SKM-1 (cell line): ENCODE measurements at regions not wholly inside any gene's neighbourhood (a gene's known extent, or its start where the extent isn't known, plus 50 kb on each side); places are given as distances from the start of the nearest gene placed in this dataset.

Experiments
- DNase-seq: peaks from one replicate; lab custom pipeline; 2025; ENCODE audit not compliant: unreplicated experiment; lab: John Stamatoyannopoulos, UW

DNA sequence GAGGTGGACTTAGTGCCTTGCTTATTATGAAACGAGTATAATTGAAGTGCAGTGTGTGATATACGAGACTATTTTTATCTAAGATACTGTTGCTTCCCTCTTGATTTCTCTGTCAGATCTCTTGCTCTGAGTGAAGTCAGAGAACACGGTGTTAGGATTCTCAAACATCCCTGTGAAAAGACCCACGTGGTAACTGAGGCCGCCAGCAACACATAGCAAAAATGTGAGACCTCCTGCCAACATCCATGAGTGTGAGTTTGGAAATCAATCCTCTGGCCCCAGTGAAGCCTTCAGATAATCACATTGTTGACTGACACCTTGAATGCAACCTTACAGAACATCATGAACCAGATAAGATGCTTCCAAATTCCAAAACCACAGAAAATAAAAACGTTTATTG is 954.4 kb downstream of the FAT4 start:
- no peak for DNase-seq

- no peak for DNase-seq
Measured at GRCh38 chr4:126271292-126271691, 956.5 kb downstream of the FAT4 start.

DNA sequence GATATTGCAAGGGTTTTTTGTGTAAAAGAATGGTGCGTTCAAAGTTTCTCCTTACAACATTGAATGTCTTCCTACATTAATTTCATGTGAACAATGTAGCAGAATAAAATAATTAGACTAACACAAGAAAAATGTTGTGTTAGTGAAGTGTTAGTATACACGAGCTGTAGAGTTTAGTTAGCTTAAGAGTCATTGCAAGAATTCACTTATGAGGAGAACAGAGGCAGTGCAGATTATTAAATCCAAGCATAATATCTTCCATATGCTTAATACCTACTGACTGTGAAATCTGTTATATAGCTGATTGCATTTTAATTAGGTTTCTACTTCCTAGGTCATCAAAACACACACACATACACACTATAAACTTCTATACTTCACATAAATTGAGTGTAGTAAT is 959.0 kb downstream of the FAT4 start:
- DNase-seq = no peak

- no peak for DNase-seq
Measured at GRCh38 chr4:126291886-126292285, 977.1 kb downstream of the FAT4 start.

GRCh38 chr4:126298271-126298670 is 983.5 kb downstream of the FAT4 start:
- no peak for DNase-seq

DNA sequence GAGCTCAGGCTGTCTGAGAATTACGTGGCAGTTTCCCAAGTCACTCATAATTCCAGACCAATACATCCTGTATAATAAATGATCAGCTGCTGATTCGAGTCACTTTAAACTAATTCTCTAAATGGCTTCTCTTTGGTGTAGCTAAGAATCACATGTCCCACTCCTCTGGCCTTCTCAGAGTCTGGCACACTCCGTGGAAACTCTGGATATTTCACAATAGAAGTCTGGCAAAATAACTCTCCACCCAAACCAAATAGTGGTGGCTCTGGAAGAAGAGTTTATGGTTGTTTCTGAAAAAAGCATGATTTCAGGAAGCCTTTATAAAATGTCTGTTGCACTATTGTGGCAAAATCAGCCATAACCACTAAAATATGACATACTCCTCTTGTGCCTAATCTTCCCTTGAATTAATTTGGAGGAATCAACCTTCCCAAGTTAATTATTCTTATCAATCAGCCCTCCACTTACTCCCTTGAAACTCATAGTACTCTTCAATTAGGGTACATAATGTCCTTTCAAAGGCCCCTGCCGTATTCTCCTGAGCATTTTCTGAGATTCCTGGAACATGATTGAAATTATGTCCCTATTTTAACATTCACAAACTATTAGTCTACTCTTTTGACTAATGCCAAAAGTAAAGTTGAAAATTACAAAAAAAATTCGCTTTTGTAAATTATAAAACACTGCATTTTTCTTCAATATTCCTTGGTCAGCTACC is 991.6 kb downstream of the FAT4 start:
- no peak for DNase-seq

- DNase-seq = no peak
Measured at GRCh38 chr4:126318376-126318775, 1003.6 kb downstream of the FAT4 start.

GRCh38 chr4:126328914-126329313 is 1014.2 kb downstream of the FAT4 start:
- no peak for DNase-seq

- no peak for DNase-seq
Measured at GRCh38 chr4:126338548-126338947, 1023.8 kb downstream of the FAT4 start.

- no peak for DNase-seq
Measured at GRCh38 chr4:126341927-126342326, 1027.2 kb downstream of the FAT4 start.

GRCh38 chr4:126344472-126344871 is 1029.7 kb downstream of the FAT4 start:
- DNase-seq = no peak

GRCh38 chr4:126346654-126347053 is 1031.9 kb downstream of the FAT4 start:
- DNase-seq = no peak

- DNase-seq = no peak
Measured at GRCh38 chr4:126354784-126355183, 1040.0 kb downstream of the FAT4 start.

- no peak for DNase-seq
Measured at GRCh38 chr4:126358041-126358440, 1043.3 kb downstream of the FAT4 start.

- DNase-seq = no peak
Measured at GRCh38 chr4:126361287-126361686, 1046.5 kb downstream of the FAT4 start.

- DNase-seq = no peak
Measured at GRCh38 chr4:126364311-126364911, 1049.7 kb downstream of the FAT4 start.

DNA sequence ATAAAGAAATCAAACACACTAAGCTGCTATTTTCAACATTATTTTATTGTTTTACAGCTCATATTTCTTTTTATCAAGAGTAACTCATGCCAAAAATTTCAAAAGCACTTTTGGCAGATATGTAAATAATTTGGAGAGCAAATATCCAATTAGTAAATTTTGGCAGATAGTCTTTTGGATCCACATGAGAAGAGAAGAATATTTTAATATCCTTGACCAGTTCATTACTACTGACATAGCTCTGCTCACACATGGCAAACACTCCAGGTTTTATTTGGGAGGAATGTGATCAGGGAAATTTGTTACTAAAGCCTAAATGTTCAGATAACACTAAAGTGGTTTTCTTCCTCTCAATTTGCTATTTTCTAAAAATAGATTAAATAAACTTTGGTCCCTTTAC is 1054.3 kb downstream of the FAT4 start:
- no peak for DNase-seq

GRCh38 chr4:126372634-126373033 is 1057.9 kb downstream of the FAT4 start:
- DNase-seq = no peak

DNA sequence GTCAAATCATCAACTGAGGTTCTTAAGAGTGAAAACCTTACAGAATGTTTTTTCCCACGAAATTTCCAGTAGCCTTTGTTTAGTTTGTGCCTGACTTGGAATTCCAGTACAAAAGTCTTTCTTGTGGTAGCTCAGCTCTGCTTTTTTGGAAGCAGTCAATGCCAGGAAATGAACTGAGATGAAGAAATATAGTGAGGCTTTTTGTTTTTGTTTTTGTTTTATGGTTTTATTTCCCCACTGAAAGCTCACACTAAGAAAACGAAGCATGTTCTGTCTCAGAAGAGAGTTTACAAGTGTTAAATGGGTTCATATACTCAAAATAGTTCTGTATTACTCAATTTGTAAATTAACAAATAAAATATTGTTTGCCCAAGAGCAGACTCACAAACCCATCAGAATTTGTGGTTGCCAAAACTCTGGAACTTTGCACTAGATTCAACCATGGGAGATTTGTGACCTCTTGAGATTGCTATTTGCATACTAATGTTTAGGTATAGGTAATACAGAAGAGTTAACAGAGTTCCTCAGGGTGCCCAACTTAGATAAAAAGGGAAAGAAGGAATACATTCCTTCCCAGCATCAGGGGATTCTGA is 1060.8 kb downstream of the FAT4 start:
- DNase-seq = no peak

- no peak for DNase-seq
Measured at GRCh38 chr4:126385954-126386353, 1071.2 kb downstream of the FAT4 start.

DNA sequence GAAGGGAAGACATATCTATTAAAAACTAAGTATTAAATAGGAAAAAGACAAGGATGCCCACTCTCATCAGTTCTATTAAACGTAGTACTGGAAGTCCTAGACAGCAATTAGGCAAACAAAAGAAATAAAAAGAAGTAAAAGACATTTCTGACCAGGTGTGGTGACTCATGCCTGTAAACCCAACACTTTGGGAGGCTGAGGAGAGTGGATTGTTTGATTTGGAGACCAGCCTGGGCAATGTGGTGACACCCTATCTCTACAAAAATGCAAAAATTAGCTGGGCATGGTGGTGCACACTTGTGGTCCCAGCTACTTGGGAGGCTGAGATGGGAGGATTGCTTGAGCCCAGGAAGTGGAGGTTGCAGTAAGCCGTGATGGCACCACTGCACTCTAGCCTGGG is 1071.8 kb downstream of the FAT4 start:
- DNase-seq = no peak

GRCh38 chr4:126395664-126396063 is 1080.9 kb downstream of the FAT4 start:
- DNase-seq = no peak

DNA sequence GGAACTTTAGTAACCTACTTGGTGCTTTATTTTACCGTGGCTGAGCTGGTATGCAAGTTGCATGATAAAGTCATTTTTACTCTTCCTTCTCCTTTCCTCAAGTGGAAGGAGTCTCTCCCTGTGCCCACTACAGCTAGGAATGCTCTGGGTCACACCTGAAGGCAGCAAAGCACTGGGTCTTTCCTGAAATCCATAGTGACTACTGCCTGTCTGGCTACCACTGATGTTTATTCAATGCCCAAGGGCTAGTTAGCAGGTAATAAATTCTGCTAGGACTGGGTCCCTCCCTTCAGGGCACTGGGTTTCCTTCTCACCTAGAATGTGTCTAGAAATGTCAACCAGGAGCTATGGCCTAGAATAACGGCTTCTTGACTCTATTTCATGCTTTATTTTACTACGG is 1081.4 kb downstream of the FAT4 start:
- no peak for DNase-seq
